SW 1271 (cell line): ENCODE measurements at regions not wholly inside any gene's neighbourhood (a gene's known extent, or its start where the extent isn't known, plus 50 kb on each side); places are given as distances from the start of the nearest gene placed in this dataset.

Source experiments
- DNase-seq, 2 experiments: peaks; one replicate each; lab custom pipeline; 2025; lab: John Stamatoyannopoulos, UW

GRCh38 chr12:4050340-4050739 is 177.1 kb upstream of the PARP11 start:
- no peak for DNase-seq

GRCh38 chr12:4049298-4050080 is 176.3 kb upstream of the PARP11 start:
- no peak for DNase-seq

GRCh38 chr12:4047421-4047820 is 174.2 kb upstream of the PARP11 start:
- DNase-seq, result no peak

- no peak for DNase-seq
These were observed 173.3 kb upstream of the PARP11 start for GRCh38 chr12:4046495-4046840.

- no peak for DNase-seq
These were observed 172.7 kb upstream of the PARP11 start for GRCh38 chr12:4045786-4046494.

- DNase-seq, result no peak
These were observed 171.8 kb upstream of the PARP11 start for GRCh38 chr12:4044736-4045730.

GRCh38 chr12:4044101-4044500 is 170.9 kb upstream of the PARP11 start:
- no peak for DNase-seq

GRCh38 chr12:4041187-4041885 is 168.1 kb upstream of the PARP11 start:
- DNase-seq, result no peak

GRCh38 chr12:4039931-4040330 is 166.7 kb upstream of the PARP11 start:
- DNase-seq, result no peak

GRCh38 chr12:4037747-4038312 is 164.6 kb upstream of the PARP11 start:
- peak in 1 of 2 experiments; percentile 62 for DNase-seq

- no peak for DNase-seq
These were observed 163.6 kb upstream of the PARP11 start for GRCh38 chr12:4036671-4037271.

GRCh38 chr12:4034921-4035320 is 161.7 kb upstream of the PARP11 start:
- no peak for DNase-seq

GRCh38 chr12:4032924-4033615 is 159.9 kb upstream of the PARP11 start:
- DNase-seq, result no peak

GRCh38 chr12:4031703-4032291 is 158.6 kb upstream of the PARP11 start:
- DNase-seq, result no peak

GRCh38 chr12:4030929-4031702 is 157.9 kb upstream of the PARP11 start:
- DNase-seq, result peak; percentile 88 to 94

- no peak for DNase-seq
These were observed 154.2 kb upstream of the PARP11 start for GRCh38 chr12:4027412-4027811.

- no peak for DNase-seq
These were observed 153.3 kb upstream of the PARP11 start for GRCh38 chr12:4026517-4026916.

GRCh38 chr12:4026020-4026358 is 152.8 kb upstream of the PARP11 start:
- no peak for DNase-seq
